ENCODE measurements at regions not wholly inside any gene's neighbourhood (a gene's known extent, or its start where the extent isn't known, plus 50 kb on each side); places are given as distances from the start of the nearest gene placed in this dataset.

DNA sequence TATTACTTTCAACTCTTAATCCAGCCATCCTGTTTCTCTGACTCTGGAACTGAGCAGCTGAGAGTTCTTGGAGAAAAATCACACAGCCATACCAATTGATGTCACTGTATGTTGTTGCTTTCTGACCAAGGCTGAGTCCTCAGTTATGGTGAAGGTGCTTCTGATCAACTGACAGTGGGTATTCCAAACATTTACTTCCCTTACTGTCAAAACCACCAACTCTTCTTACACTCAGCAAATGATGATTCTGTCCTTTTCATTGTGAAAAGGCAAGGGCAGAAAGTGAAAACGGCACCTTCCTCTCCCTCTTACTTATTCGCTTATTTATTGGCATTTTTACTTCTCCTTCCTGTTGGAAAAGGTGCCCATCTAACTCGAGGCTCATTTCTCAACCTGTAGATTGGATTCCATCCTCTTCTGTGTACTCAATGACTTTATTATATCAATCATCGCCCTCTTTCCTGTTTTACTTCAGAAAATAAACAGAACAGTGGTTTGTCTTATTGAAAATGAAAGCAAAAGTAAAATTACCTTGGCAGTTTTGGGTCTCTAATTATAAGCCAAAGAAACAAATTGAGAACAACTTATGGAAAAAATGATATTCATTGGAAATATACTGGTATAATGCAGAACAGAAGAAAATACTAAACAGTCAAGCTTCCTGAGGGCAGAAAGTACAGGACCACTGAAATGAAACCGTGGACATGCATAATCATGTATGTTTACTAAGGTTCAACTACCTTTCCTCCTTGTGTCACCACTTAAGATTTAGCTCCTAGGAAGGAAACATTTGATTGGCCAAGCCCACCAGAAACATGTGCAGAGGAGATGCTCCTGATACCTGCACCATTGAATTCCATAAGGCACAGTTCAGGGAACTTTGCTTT is 104.5 kb upstream of the CHD1 start (continued):
- TF ChIP-seq ARID4B (CRISPR knock-in tag; IDR thresholded peaks at IDR 0.05; ENCODE audit: borderline replicate concordance) (no peak), MAX (CRISPR knock-in tag; IDR thresholded peaks at IDR 0.05) (no peak), ZBTB21 (CRISPR knock-in tag; IDR thresholded peaks at IDR 0.05; ENCODE audit: borderline replicate concordance) (no peak), AR (CRISPR knock-in tag; IDR thresholded peaks at IDR 0.05) (no peak), STAT6 (CRISPR knock-in tag; conservative IDR thresholded peaks at IDR 0.05; ENCODE audit: low read depth) (no peak), ATF6 (CRISPR knock-in tag; IDR thresholded peaks at IDR 0.05) (no peak), MXD4 (CRISPR knock-in tag; IDR thresholded peaks at IDR 0.05; ENCODE audit: borderline replicate concordance) (no peak)
- TF ChIP-seq, protein P1, sequence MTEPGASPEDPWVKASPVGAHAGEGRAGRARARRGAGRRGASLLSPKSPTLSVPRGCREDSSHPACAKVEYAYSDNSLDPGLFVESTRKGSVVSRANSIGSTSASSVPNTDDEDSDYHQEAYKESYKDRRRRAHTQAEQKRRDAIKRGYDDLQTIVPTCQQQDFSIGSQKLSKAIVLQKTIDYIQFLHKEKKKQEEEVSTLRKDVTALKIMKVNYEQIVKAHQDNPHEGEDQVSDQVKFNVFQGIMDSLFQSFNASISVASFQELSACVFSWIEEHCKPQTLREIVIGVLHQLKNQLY (CRISPR knock-in tag; IDR thresholded peaks at IDR 0.05), result no peak
- TF ChIP-seq, protein P2, sequence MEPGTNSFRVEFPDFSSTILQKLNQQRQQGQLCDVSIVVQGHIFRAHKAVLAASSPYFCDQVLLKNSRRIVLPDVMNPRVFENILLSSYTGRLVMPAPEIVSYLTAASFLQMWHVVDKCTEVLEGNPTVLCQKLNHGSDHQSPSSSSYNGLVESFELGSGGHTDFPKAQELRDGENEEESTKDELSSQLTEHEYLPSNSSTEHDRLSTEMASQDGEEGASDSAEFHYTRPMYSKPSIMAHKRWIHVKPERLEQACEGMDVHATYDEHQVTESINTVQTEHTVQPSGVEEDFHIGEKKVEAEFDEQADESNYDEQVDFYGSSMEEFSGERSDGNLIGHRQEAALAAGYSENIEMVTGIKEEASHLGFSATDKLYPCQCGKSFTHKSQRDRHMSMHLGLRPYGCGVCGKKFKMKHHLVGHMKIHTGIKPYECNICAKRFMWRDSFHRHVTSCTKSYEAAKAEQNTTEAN (CRISPR knock-in tag; IDR thresholded peaks at IDR 0.05), result no peak

All from WTC11 (cell line).